ENCODE measurements at regions not wholly inside any gene's neighbourhood (a gene's known extent, or its start where the extent isn't known, plus 50 kb on each side); places are given as distances from the start of the nearest gene placed in this dataset.

DNA sequence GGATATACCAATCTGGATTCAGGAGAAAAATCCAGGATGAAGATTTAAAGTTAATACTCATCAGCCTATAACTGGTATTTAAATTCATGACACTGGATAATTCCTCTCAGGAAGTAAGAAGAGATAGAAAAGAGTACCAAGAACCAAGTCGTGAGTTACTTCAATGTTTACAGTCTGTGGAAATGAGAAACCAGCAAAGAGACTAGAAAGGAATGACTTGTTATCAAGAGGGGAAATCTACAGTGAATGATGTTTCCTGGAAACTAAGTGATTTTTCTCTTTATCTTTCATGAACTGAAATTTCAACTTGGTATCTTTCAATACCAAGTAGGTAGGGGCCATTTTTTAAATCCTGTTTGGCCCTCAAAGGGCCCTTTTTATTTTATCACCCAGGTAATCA, 217.9 kb upstream of the AFF2 start:
- TF ChIP-seq JUN (IDR thresholded peaks at IDR 0.05) (no peak), HDAC2 (IDR thresholded peaks at IDR 0.05) (no peak), USF2 (IDR thresholded peaks at IDR 0.05) (no peak), HOXB5 (CRISPR knock-in tag; IDR thresholded peaks at IDR 0.05) (no peak), POLR2A (IDR thresholded peaks at IDR 0.05; ENCODE audit: low read length) (no peak), JUNB (IDR thresholded peaks at IDR 0.05) (no peak), TP53 (CRISPR knock-in tag; IDR thresholded peaks at IDR 0.05) (no peak)
- TF ChIP-seq, protein P1, sequence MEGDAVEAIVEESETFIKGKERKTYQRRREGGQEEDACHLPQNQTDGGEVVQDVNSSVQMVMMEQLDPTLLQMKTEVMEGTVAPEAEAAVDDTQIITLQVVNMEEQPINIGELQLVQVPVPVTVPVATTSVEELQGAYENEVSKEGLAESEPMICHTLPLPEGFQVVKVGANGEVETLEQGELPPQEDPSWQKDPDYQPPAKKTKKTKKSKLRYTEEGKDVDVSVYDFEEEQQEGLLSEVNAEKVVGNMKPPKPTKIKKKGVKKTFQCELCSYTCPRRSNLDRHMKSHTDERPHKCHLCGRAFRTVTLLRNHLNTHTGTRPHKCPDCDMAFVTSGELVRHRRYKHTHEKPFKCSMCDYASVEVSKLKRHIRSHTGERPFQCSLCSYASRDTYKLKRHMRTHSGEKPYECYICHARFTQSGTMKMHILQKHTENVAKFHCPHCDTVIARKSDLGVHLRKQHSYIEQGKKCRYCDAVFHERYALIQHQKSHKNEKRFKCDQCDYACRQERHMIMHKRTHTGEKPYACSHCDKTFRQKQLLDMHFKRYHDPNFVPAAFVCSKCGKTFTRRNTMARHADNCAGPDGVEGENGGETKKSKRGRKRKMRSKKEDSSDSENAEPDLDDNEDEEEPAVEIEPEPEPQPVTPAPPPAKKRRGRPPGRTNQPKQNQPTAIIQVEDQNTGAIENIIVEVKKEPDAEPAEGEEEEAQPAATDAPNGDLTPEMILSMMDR (IDR thresholded peaks at IDR 0.05) = no peak
